ENCODE measurements at regions not wholly inside any gene's neighbourhood (a gene's known extent, or its start where the extent isn't known, plus 50 kb on each side); places are given as distances from the start of the nearest gene placed in this dataset.

- TF ChIP-seq MAFK (IDR thresholded peaks at IDR 0.05; ENCODE audit: low read length), result no peak
- TF ChIP-seq MYNN (IDR thresholded peaks at IDR 0.05), result no peak
- no peak for TF ChIP-seq MYNN (CRISPR knock-in tag; IDR thresholded peaks at IDR 0.05)
- TF ChIP-seq PHF8 (IDR thresholded peaks at IDR 0.05; ENCODE audit: borderline replicate concordance, low read length), result no peak
- TF ChIP-seq BRCA1 (IDR thresholded peaks at IDR 0.05), result no peak
- no peak for TF ChIP-seq BRCA1 (CRISPR knock-in tag; IDR thresholded peaks at IDR 0.05)
- no peak for TF ChIP-seq ZC3H11A (IDR thresholded peaks at IDR 0.05; ENCODE audit: low read depth, low read length)
- no peak for TF ChIP-seq ZSCAN32 (CRISPR knock-in tag; IDR thresholded peaks at IDR 0.05)
- TF ChIP-seq MAZ (CRISPR knock-in tag; conservative IDR thresholded peaks at IDR 0.05 in 1 of 2, IDR thresholded peaks at IDR 0.05 in 1 of 2), result no peak
These were observed 195.0 kb downstream of the PHLDA1 start for GRCh38 chr12:75836533-75836932.
